ENCODE measurements at regions not wholly inside any gene's neighbourhood (a gene's known extent, or its start where the extent isn't known, plus 50 kb on each side); places are given as distances from the start of the nearest gene placed in this dataset.
"Not testable (repeated sequence)": the region's sequence is repeated elsewhere in the genome, so short reads cannot be mapped to it uniquely, and the experiment has no call there.

- not testable (repeated sequence) for H3K27ac ChIP-seq; DNase-seq (ENCODE audit: low spot score); H3K36me3 ChIP-seq; H3K27me3 ChIP-seq; H3K4me3 ChIP-seq; H3K9me3 ChIP-seq; H3K4me1 ChIP-seq
Observed at GRCh38 chr9:63781817-63782439, 1503.1 kb downstream of the FOXD4L5 start.

- not testable (repeated sequence) for H3K9me3 ChIP-seq; H3K27me3 ChIP-seq; H3K27ac ChIP-seq; DNase-seq (ENCODE audit: low spot score); H3K4me3 ChIP-seq; H3K4me1 ChIP-seq; H3K36me3 ChIP-seq
Observed at GRCh38 chr9:63781390-63781789, 1503.6 kb downstream of the FOXD4L5 start.

GRCh38 chr9:63776220-63776619, 1508.8 kb downstream of the FOXD4L5 start:
- not testable (repeated sequence) for H3K27me3 ChIP-seq; DNase-seq (ENCODE audit: low spot score); H3K4me1 ChIP-seq; H3K9me3 ChIP-seq; H3K36me3 ChIP-seq; H3K27ac ChIP-seq; H3K4me3 ChIP-seq

GRCh38 chr9:63775092-63775426, 1510.0 kb downstream of the FOXD4L5 start:
- not testable (repeated sequence) for H3K4me3 ChIP-seq; DNase-seq (ENCODE audit: low spot score); H3K27me3 ChIP-seq; H3K27ac ChIP-seq; H3K36me3 ChIP-seq; H3K9me3 ChIP-seq; H3K4me1 ChIP-seq

GRCh38 chr9:63774369-63775091, 1510.5 kb downstream of the FOXD4L5 start:
- not testable (repeated sequence) for H3K4me1 ChIP-seq; H3K27ac ChIP-seq; H3K4me3 ChIP-seq; H3K27me3 ChIP-seq; DNase-seq (ENCODE audit: low spot score); H3K9me3 ChIP-seq; H3K36me3 ChIP-seq

GRCh38 chr9:63762230-63762629, 1522.8 kb downstream of the FOXD4L5 start:
- not testable (repeated sequence) for H3K4me3 ChIP-seq; H3K27ac ChIP-seq; H3K27me3 ChIP-seq; H3K4me1 ChIP-seq; DNase-seq (ENCODE audit: low spot score); H3K36me3 ChIP-seq; H3K9me3 ChIP-seq

- not testable (repeated sequence) for H3K27me3 ChIP-seq; H3K9me3 ChIP-seq; DNase-seq (ENCODE audit: low spot score); H3K36me3 ChIP-seq; H3K27ac ChIP-seq; H3K4me3 ChIP-seq; H3K4me1 ChIP-seq
Observed at GRCh38 chr9:63729021-63729420, 1556.0 kb downstream of the FOXD4L5 start.

- Histone ChIP-seq H3K4me1 (no peaks in the 10 kb centered on the region), H3K4me3 (no peak overlapping the region), H3K27me3 (no peaks in the 10 kb centered on the region), H3K36me3 (no peaks in the 10 kb centered on the region), H3K9me3 (no peaks in the 10 kb centered on the region), H3K27ac (no peak overlapping the region)
- TF ChIP-seq CTCF (IDR thresholded peaks at IDR 0.05), result no peak
- DNase-seq (ENCODE audit: low spot score), result no peak
Observed at GRCh38 chr9:63728287-63728686, 1556.7 kb downstream of the FOXD4L5 start.

- not testable (repeated sequence) for H3K27me3 ChIP-seq; H3K4me3 ChIP-seq; H3K9me3 ChIP-seq; H3K36me3 ChIP-seq; H3K4me1 ChIP-seq; H3K27ac ChIP-seq; DNase-seq (ENCODE audit: low spot score)
Observed at GRCh38 chr9:63708285-63708684, 1576.7 kb downstream of the FOXD4L5 start.

GRCh38 chr9:63704456-63704855, 1580.6 kb downstream of the FOXD4L5 start:
- H3K4me1 ChIP-seq; DNase-seq (ENCODE audit: low spot score); H3K4me3 ChIP-seq; H3K9me3 ChIP-seq; H3K36me3 ChIP-seq; H3K27ac ChIP-seq; H3K27me3 ChIP-seq: not testable (repeated sequence)

GRCh38 chr9:63703670-63704069, 1581.3 kb downstream of the FOXD4L5 start:
- not testable (repeated sequence) for H3K27me3 ChIP-seq; DNase-seq (ENCODE audit: low spot score); H3K9me3 ChIP-seq; H3K36me3 ChIP-seq; H3K27ac ChIP-seq; H3K4me1 ChIP-seq
- H3K4me3 ChIP-seq, result peak overlapping the region in 1 of 2 donors; percentile 28

- not testable (repeated sequence) for H3K27ac ChIP-seq; DNase-seq (ENCODE audit: low spot score); H3K9me3 ChIP-seq; H3K36me3 ChIP-seq; H3K4me1 ChIP-seq; H3K27me3 ChIP-seq
- peak overlapping the region in 1 of 2 donors; percentile 28 for H3K4me3 ChIP-seq
Observed at GRCh38 chr9:63703138-63703665, 1581.8 kb downstream of the FOXD4L5 start.

Data from right atrium auricular region (tissue), 2 donors.